Glutamatergic neuron (in vitro differentiated cells): ENCODE measurements at regions not wholly inside any gene's neighbourhood (a gene's known extent, or its start where the extent isn't known, plus 50 kb on each side); places are given as distances from the start of the nearest gene placed in this dataset.

Experiments used
- DNase-seq: peaks from one replicate; pipeline ENCODE4 v3.0.0; 2022
- H3K27ac Mint-ChIP-seq: one replicate; pipeline ENCODE4 v1.8.0; 2020; ENCODE audit warnings: mild to moderate bottlenecking, mixed read lengths, inconsistent platforms; ENCODE audit not compliant: unreplicated experiment
- H3K27me3 Mint-ChIP-seq: one replicate; pipeline ENCODE4 v1.8.0; 2020; ENCODE audit warnings: mild to moderate bottlenecking, moderate library complexity, mixed read lengths, inconsistent platforms; ENCODE audit not compliant: unreplicated experiment
- H3K36me3 Mint-ChIP-seq: one replicate; pipeline ENCODE4 v1.8.0; 2020; ENCODE audit warnings: mild to moderate bottlenecking, mixed read lengths, inconsistent platforms; ENCODE audit not compliant: unreplicated experiment
- H3K4me1 Mint-ChIP-seq: one replicate; pipeline ENCODE4 v1.8.0; 2020; ENCODE audit warnings: mild to moderate bottlenecking, low read depth, mixed read lengths, inconsistent platforms; ENCODE audit not compliant: unreplicated experiment
- H3K4me3 Mint-ChIP-seq: one replicate; pipeline ENCODE4 v1.8.0; 2020; ENCODE audit warnings: mild to moderate bottlenecking, mixed read lengths, inconsistent platforms; ENCODE audit not compliant: unreplicated experiment
- H3K9me3 Mint-ChIP-seq: one replicate; pipeline ENCODE4 v1.8.0; 2020; ENCODE audit warnings: mild to moderate bottlenecking, moderate library complexity, mixed read lengths, inconsistent platforms; ENCODE audit not compliant: unreplicated experiment
- CTCF ChIP-seq: fragments of 200-600 bp; sonication (generic); IDR thresholded peaks from one replicate; pipeline ENCODE4 v1.5.0; 2021; ENCODE audit not compliant: partially characterized antibody, unreplicated experiment

GRCh38 chr1:4530166-4530785 is 124.1 kb upstream of the AJAP1 start:
- Mint-ChIP-seq H3K4me3 (no peak overlapping the region), H3K9me3 (peaks cover 16% of the 10 kb centered on the region), H3K4me1 (no peaks in the 10 kb centered on the region), H3K36me3 (no peaks in the 10 kb centered on the region), H3K27me3 (peaks cover 2% of the 10 kb centered on the region), H3K27ac (no peak overlapping the region)
- no peak for DNase-seq
- no peak for TF ChIP-seq CTCF

GRCh38 chr1:4531842-4532241 is 122.6 kb upstream of the AJAP1 start:
- peaks cover 2% of the 10 kb centered on the region for H3K27me3 Mint-ChIP-seq
- peaks cover 16% of the 10 kb centered on the region for H3K9me3 Mint-ChIP-seq

GRCh38 chr1:4532656-4533055 is 121.8 kb upstream of the AJAP1 start:
- Mint-ChIP-seq H3K4me1 (no peaks in the 10 kb centered on the region), H3K27ac (no peak overlapping the region), H3K4me3 (no peak overlapping the region), H3K27me3 (peaks cover 2% of the 10 kb centered on the region), H3K9me3 (peaks cover 13% of the 10 kb centered on the region), H3K36me3 (no peaks in the 10 kb centered on the region)
- DNase-seq: no peak
- no peak for TF ChIP-seq CTCF

More at GRCh38 chr1:4531842-4532241, 122.6 kb upstream of the AJAP1 start:
- no peaks in the 10 kb centered on the region for H3K36me3 Mint-ChIP-seq
- H3K27ac Mint-ChIP-seq: no peak overlapping the region
- H3K4me1 Mint-ChIP-seq: no peaks in the 10 kb centered on the region
- no peak overlapping the region for H3K4me3 Mint-ChIP-seq
- no peak for TF ChIP-seq CTCF
- no peak for DNase-seq

GRCh38 chr1:4546911-4547310 is 107.5 kb upstream of the AJAP1 start:
- H3K9me3 Mint-ChIP-seq: peaks cover 25% of the 10 kb centered on the region
- H3K36me3 Mint-ChIP-seq: peaks cover 13% of the 10 kb centered on the region

More at GRCh38 chr1:4546911-4547310, 107.5 kb upstream of the AJAP1 start:
- peaks cover 6% of the 10 kb centered on the region for H3K27me3 Mint-ChIP-seq
- H3K4me3 Mint-ChIP-seq: no peak overlapping the region
- H3K4me1 Mint-ChIP-seq: no peaks in the 10 kb centered on the region
- TF ChIP-seq CTCF: no peak
- DNase-seq: no peak
- H3K27ac Mint-ChIP-seq: no peak overlapping the region
